SK-N-SH (cell line): ENCODE measurements at regions not wholly inside any gene's neighbourhood (a gene's known extent, or its start where the extent isn't known, plus 50 kb on each side); places are given as distances from the start of the nearest gene placed in this dataset.

Source experiments
- CTCF ChIA-PET: fragments of 300-600, 350-600 bp; formaldehyde crosslinking; extraction: SDS; loops from one replicate; lab custom pipeline; 2021; lab: Yijun Ruan, JAX
- POLR2A ChIA-PET: fragments of 350-600 bp; sonication (Branson Sonifier 250); formaldehyde crosslinking; extraction: SDS; loops from one replicate; lab custom pipeline; 2020; ENCODE audit warnings: antibody characterized with exemption, inconsistent platforms; lab: Yijun Ruan, JAX
- DNase-seq: peaks from one replicate; pipeline ENCODE4 v3.0.0; 2012
- H2AFZ ChIP-seq: fragments of 200-600 bp; sonication (generic); 2 replicates; pipeline ENCODE4 v1.8.1; 2016; ENCODE audit warnings: antibody characterized with exemption, mild to moderate bottlenecking, low read depth
- H3F3A ChIP-seq: fragments of 200-600 bp; sonication (generic); replicated peaks from 2 replicates; pipeline ENCODE3; 2016; ENCODE audit warnings: antibody characterized with exemption, mild to moderate bottlenecking; ENCODE audit not compliant: insufficient read depth
- H3K27ac ChIP-seq, 2 experiments: fragments of 200-500 bp in 1 of 2; fragments of 200-600 bp in 1 of 2; sonication (Bioruptor generic) in 1 of 2; sonication (generic), shearing (Covaris generic) in 1 of 2; 2 replicates each; pipeline versions ENCODE4 v1.5.1 to v1.6.1; 2014 to 2016; ENCODE audit warnings: low read depth in 2 of 2, inconsistent platforms in 1 of 2, low read length in 1 of 2, mild to moderate bottlenecking in 1 of 2, mixed read lengths in 1 of 2
- H3K27me3 ChIP-seq: fragments of 200-600 bp; sonication (generic), shearing (Covaris generic); 2 replicates; pipeline ENCODE4 v1.6.1; 2016; ENCODE audit warnings: mixed run types; ENCODE audit not compliant: insufficient read depth
- H3K36me3 ChIP-seq, 2 experiments: fragments of 200-500 bp in 1 of 2; fragments of 200-600 bp in 1 of 2; sonication (Bioruptor generic) in 1 of 2; sonication (generic) in 1 of 2; replicated peaks in 1 of 2; 2 replicates each; pipeline versions ENCODE3 to v1.5.1; 2014 to 2016; ENCODE audit warnings: low read length in 1 of 2, mild to moderate bottlenecking in 1 of 2; ENCODE audit not compliant: insufficient read depth in 2 of 2, control insufficient read depth in 1 of 2
- H3K4me1 ChIP-seq, 2 experiments: fragments of 200-500 bp in 1 of 2; fragments of 200-600 bp in 1 of 2; sonication (Bioruptor generic) in 1 of 2; sonication (generic), shearing (Covaris generic) in 1 of 2; 2 replicates each; pipeline versions ENCODE4 v1.5.1 to v1.6.1; 2014 to 2016; ENCODE audit warnings: low read depth in 1 of 2, low read length in 1 of 2, mixed run types in 1 of 2; ENCODE audit not compliant: insufficient read depth in 2 of 2, control insufficient read depth in 1 of 2
- H3K4me2 ChIP-seq: fragments of 200-600 bp; sonication (generic), shearing (Covaris generic); 2 replicates; pipeline ENCODE4 v1.6.1; 2017; ENCODE audit warnings: mixed run types
- H3K4me3 ChIP-seq, 2 experiments: fragments of 200-500 bp in 1 of 2; fragments of 200-600 bp in 1 of 2; sonication (Bioruptor generic) in 1 of 2; sonication (generic), shearing (Covaris generic) in 1 of 2; 2 replicates each; pipeline versions ENCODE4 v1.5.1 to v1.8.1; 2014 to 2016; ENCODE audit warnings: low read depth in 2 of 2, inconsistent platforms in 1 of 2, low read length in 1 of 2, mild to moderate bottlenecking in 1 of 2, mixed read lengths in 1 of 2, moderate library complexity in 1 of 2
- H3K79me2 ChIP-seq: fragments of 200-600 bp; sonication (generic); 2 replicates; pipeline ENCODE4 v1.8.1; 2017; ENCODE audit warnings: mild to moderate bottlenecking; ENCODE audit not compliant: insufficient read depth
- H3K9ac ChIP-seq: fragments of 200-600 bp; sonication (generic); 2 replicates; pipeline ENCODE4 v1.6.1; 2017; ENCODE audit warnings: mixed run types
- H3K9me2 ChIP-seq: fragments of 200-600 bp; sonication (generic); 2 replicates; pipeline ENCODE4 v1.6.1; 2017; ENCODE audit warnings: mixed run types
- H3K9me3 ChIP-seq: fragments of 200-600 bp; sonication (generic); 2 replicates; pipeline ENCODE4 v1.6.1; 2017; ENCODE audit warnings: mixed run types, mild to moderate bottlenecking, moderate library complexity
- H4K20me1 ChIP-seq: fragments of 200-600 bp; sonication (generic); 2 replicates; pipeline ENCODE4 v1.6.1; 2017; ENCODE audit warnings: mild to moderate bottlenecking, mixed run types; ENCODE audit not compliant: insufficient read depth
- CHD2 ChIP-seq: fragments of 150-350 bp; IDR thresholded peaks from 2 replicates; pipeline ENCODE4 v1.6.1; 2018; ENCODE audit warnings: low read length; ENCODE audit not compliant: partially characterized antibody
- ELF1 ChIP-seq: IDR thresholded peaks from 2 replicates; pipeline ENCODE4 v1.4.0; 2012
- GABPA ChIP-seq: IDR thresholded peaks from 2 replicates; pipeline ENCODE4 v1.4.0; 2012; ENCODE audit warnings: low read depth, mild to moderate bottlenecking
- RAD21 ChIP-seq: IDR thresholded peaks from 2 replicates; pipeline ENCODE4 v1.6.1; 2012; ENCODE audit warnings: mild to moderate bottlenecking, low read length
- SMC3 ChIP-seq: IDR thresholded peaks from 2 replicates; pipeline ENCODE4 v1.6.1; 2012; ENCODE audit warnings: low read depth, low read length, improper control_type of control experiment
- TAF1 ChIP-seq: IDR thresholded peaks from 2 replicates; pipeline ENCODE4 v1.6.1; 2012; ENCODE audit warnings: low read depth, mild to moderate bottlenecking, low read length, moderate library complexity, borderline replicate concordance
- YY1 ChIP-seq: IDR thresholded peaks from 2 replicates; pipeline ENCODE4 v1.4.0; 2012; ENCODE audit warnings: low read depth, mild to moderate bottlenecking
- TF ChIP-seq, protein P1 (sequence below): IDR thresholded peaks from 2 replicates; pipeline ENCODE4 v1.4.0; 2012; ENCODE audit warnings: low read depth
- TF ChIP-seq, protein P2 (sequence below): IDR thresholded peaks from 2 replicates; pipeline ENCODE4 v1.6.1; 2012; ENCODE audit warnings: mild to moderate bottlenecking, low read depth, low read length, moderate library complexity
- TF ChIP-seq, protein P3 (sequence below): IDR thresholded peaks from 2 replicates; pipeline ENCODE4; 2012
- TF ChIP-seq, protein P4 (sequence below): fragments of 200-600 bp; sonication (generic); IDR thresholded peaks from 2 replicates; pipeline ENCODE4 v1.6.1; 2017; ENCODE audit warnings: antibody characterized with exemption, mild to moderate bottlenecking, moderate library complexity

DNA sequence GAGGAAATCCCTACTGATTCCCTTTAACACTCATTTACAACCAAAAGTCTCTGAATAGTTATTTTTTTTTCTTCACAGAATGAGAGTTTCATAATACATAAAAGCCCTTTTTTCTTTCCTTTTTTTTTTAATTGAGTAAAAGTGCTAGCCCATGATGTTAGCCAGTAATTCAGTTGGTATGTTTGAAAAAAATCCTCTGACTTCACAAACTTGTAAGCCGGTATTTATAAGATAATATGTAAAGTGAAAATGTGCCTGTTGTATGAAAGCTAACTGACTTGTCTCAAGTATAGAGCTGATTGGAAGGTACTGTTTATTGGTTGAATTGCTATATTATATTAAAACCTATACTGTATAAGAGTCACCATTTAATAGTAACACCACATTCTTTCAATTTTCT, 70.2 kb upstream of the NEIL3 start (continued):
- TF ChIP-seq, protein P1, sequence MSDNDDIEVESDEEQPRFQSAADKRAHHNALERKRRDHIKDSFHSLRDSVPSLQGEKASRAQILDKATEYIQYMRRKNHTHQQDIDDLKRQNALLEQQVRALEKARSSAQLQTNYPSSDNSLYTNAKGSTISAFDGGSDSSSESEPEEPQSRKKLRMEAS, result no peak
- no peak for TF ChIP-seq CHD2

DNA sequence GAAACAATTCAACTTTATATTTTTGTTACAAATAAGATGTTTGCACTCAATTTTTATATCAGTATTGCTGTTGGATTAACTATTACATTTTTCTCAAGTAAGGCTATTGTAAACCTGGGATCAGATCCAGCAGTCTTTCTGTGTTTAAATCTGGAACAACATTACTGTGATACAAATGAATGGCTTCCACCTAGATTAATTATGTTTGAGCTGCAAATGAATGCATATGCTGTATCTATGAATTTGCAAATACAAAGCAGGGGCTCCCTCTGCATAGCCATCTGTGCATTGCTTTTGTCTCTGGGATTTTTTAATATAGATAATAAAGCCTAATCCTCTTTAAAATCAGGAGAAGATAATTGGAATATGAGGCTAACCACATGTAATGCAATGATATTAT, 69.8 kb upstream of the NEIL3 start:
- H4K20me1 ChIP-seq, result no peaks in the 10 kb centered on the region
- no peaks in the 10 kb centered on the region; the same call in 1 of the 2 replicates for H3K79me2 ChIP-seq
- no peak overlapping the region for H3K27ac ChIP-seq
- no peaks in the 10 kb centered on the region for H3K36me3 ChIP-seq
- POLR2A ChIA-PET, result no interaction called here
- CTCF ChIA-PET, result interaction anchor here (2.0 to 3.8 kb wide), 2 partner anchors 10 to 193 kb away, joined by 7 to 21 read pairs; no protein-coding TSS in a partner anchor
- DNase-seq, result peak; percentile 24
- H3K9me2 ChIP-seq, result no peaks in the 10 kb centered on the region
- no peaks in the 10 kb centered on the region; a peak in 1 of 4 replicates for H3K4me1 ChIP-seq
- H3K27me3 ChIP-seq, result no peaks in the 10 kb centered on the region
- H3K9ac ChIP-seq, result no peak overlapping the region
- no peak overlapping the region for H3K4me3 ChIP-seq
- no peaks in the 10 kb centered on the region for H3F3A ChIP-seq
- H3K9me3 ChIP-seq, result no peaks in the 10 kb centered on the region
- no peak overlapping the region for H2AFZ ChIP-seq
- no peak overlapping the region for H3K4me2 ChIP-seq
- no peak for TF ChIP-seq TAF1
- TF ChIP-seq RAD21, result peak; percentile 58
- TF ChIP-seq, protein P1, result no peak
- TF ChIP-seq GABPA, result no peak
- no peak for TF ChIP-seq ELF1
- TF ChIP-seq SMC3, result peak; percentile 26
- TF ChIP-seq YY1, result no peak
- TF ChIP-seq, protein P2, sequence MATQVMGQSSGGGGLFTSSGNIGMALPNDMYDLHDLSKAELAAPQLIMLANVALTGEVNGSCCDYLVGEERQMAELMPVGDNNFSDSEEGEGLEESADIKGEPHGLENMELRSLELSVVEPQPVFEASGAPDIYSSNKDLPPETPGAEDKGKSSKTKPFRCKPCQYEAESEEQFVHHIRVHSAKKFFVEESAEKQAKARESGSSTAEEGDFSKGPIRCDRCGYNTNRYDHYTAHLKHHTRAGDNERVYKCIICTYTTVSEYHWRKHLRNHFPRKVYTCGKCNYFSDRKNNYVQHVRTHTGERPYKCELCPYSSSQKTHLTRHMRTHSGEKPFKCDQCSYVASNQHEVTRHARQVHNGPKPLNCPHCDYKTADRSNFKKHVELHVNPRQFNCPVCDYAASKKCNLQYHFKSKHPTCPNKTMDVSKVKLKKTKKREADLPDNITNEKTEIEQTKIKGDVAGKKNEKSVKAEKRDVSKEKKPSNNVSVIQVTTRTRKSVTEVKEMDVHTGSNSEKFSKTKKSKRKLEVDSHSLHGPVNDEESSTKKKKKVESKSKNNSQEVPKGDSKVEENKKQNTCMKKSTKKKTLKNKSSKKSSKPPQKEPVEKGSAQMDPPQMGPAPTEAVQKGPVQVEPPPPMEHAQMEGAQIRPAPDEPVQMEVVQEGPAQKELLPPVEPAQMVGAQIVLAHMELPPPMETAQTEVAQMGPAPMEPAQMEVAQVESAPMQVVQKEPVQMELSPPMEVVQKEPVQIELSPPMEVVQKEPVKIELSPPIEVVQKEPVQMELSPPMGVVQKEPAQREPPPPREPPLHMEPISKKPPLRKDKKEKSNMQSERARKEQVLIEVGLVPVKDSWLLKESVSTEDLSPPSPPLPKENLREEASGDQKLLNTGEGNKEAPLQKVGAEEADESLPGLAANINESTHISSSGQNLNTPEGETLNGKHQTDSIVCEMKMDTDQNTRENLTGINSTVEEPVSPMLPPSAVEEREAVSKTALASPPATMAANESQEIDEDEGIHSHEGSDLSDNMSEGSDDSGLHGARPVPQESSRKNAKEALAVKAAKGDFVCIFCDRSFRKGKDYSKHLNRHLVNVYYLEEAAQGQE, result no peak
- TF ChIP-seq, protein P3, sequence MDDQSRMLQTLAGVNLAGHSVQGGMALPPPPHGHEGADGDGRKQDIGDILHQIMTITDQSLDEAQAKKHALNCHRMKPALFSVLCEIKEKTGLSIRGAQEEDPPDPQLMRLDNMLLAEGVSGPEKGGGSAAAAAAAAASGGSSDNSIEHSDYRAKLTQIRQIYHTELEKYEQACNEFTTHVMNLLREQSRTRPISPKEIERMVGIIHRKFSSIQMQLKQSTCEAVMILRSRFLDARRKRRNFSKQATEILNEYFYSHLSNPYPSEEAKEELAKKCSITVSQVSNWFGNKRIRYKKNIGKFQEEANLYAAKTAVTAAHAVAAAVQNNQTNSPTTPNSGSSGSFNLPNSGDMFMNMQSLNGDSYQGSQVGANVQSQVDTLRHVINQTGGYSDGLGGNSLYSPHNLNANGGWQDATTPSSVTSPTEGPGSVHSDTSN, result no peak
- TF ChIP-seq, protein P4, sequence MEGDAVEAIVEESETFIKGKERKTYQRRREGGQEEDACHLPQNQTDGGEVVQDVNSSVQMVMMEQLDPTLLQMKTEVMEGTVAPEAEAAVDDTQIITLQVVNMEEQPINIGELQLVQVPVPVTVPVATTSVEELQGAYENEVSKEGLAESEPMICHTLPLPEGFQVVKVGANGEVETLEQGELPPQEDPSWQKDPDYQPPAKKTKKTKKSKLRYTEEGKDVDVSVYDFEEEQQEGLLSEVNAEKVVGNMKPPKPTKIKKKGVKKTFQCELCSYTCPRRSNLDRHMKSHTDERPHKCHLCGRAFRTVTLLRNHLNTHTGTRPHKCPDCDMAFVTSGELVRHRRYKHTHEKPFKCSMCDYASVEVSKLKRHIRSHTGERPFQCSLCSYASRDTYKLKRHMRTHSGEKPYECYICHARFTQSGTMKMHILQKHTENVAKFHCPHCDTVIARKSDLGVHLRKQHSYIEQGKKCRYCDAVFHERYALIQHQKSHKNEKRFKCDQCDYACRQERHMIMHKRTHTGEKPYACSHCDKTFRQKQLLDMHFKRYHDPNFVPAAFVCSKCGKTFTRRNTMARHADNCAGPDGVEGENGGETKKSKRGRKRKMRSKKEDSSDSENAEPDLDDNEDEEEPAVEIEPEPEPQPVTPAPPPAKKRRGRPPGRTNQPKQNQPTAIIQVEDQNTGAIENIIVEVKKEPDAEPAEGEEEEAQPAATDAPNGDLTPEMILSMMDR, result 0 out of 2 replicates have a peak, but pooled peaks have one; percentile 16
- TF ChIP-seq, all 33 proteins: peak for 3
